LNCAP (cell line): ENCODE measurements at regions not wholly inside any gene's neighbourhood (a gene's known extent, or its start where the extent isn't known, plus 50 kb on each side); places are given as distances from the start of the nearest gene placed in this dataset.

ENCODE experiments used
- TF ChIP-seq, protein P1 (sequence below): fragments of 450-650 bp; IDR thresholded peaks from 2 replicates; pipeline ENCODE4 v1.5.1; 2017; ENCODE audit warnings: mild to moderate bottlenecking

DNA sequence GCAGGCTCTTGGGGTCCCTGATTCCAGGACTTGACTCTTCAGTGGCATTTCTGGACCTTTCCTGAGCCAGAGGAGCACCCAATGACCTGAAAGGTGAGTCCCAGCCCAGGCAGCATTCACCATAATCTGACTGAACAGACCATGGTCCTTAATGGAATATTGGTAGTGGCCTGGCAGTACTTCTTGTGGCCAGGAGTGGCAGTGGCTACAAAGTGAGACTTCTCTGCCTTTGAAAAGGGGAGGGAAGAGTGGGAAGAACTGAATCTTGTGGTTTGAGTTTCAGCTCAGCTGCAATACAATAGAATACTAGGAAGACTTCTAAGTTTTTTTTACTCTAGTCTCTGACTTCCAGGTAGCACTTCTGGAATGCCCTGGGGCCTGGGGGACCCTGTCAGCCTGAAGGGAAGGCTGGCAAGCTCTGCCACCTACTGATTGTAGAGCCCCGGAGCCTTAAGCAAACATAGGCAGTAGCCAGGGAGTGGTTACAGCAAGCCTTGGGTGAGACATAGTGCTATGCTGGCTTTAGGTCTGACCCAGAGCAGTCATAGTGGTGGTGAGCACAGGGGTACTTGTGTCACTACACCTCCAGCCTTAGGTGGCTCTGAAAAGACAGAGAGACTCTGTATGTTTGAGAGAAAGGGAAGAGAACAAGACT lies 674.2 kb upstream of the MANEA start:
- TF ChIP-seq, protein P1, sequence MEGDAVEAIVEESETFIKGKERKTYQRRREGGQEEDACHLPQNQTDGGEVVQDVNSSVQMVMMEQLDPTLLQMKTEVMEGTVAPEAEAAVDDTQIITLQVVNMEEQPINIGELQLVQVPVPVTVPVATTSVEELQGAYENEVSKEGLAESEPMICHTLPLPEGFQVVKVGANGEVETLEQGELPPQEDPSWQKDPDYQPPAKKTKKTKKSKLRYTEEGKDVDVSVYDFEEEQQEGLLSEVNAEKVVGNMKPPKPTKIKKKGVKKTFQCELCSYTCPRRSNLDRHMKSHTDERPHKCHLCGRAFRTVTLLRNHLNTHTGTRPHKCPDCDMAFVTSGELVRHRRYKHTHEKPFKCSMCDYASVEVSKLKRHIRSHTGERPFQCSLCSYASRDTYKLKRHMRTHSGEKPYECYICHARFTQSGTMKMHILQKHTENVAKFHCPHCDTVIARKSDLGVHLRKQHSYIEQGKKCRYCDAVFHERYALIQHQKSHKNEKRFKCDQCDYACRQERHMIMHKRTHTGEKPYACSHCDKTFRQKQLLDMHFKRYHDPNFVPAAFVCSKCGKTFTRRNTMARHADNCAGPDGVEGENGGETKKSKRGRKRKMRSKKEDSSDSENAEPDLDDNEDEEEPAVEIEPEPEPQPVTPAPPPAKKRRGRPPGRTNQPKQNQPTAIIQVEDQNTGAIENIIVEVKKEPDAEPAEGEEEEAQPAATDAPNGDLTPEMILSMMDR, result 0 out of 2 replicates have a peak, but pooled peaks have one; percentile 13

DNA sequence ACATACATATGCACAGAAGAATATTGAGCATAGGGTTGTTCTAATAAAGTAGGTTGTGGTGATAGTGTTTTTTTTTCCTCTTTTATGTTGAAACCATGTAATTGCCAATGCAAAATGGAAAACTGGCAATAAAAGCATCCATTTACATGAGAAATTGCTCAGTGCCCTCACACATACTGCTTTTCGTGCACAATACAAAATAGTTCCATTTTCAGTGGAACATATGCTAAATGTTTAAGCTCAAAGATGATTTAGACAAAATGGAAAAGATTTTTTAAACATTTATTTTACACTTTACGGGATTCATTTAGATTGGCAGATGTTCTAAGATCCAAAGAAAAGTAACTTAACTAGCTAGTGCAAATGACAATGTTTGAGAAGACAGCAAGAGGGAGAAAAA lies 678.1 kb upstream of the MANEA start:
- TF ChIP-seq, protein P1, result no peak

DNA sequence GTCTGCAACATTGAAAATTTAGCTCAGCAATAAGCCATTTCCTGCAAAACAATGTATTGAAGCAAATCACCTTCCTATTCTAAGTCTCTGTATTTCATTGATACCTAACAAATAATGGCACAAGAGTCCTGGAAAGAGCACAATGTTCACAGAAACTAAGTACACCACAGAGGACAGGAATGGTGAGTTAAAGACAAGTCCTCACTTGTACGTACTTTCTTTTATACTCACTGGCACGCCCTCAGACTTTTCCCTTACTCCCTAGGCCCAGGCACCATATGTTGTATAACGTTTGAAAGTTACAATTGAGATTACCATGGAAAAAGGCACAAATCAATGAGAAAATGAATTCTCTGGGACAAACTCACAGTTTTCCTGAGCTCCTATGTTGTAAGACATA lies 683.0 kb upstream of the MANEA start:
- TF ChIP-seq, protein P1, result no peak

DNA sequence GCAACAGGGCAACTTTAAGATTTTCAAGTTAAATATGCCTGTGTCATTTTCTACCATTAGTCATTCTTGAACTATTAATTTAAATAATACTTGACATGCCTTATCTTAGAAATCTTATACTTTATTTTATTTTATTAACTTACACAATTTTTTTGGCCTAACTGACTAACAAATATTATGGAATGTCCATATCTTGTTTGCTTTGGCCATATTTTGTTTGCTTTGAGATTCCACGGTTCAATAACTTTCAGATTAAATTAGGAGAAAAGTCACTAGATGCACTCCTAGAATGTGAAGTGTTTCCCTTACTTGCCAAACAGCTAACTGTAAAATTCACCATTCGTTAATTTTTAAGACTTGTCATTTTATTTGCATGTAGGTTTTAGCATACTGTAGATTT lies 684.0 kb upstream of the MANEA start:
- TF ChIP-seq, protein P1, result no peak

DNA sequence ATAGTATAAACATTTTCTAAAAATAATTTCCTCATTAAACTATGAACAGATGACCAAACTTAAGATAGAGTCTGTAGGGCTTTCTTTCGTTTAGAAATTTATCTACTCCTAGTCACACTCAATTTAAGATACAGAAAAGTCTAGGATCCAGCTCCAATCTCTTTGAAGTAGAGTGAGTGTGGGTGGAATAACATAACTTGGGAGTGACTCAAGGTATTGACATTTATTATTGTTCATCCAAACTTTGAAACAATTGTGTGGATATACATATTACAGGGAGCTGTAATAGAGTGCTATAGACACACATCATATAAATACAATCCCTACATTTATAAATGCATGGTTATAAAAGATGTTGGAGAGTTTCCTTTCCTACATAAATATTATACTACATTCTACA lies 715.2 kb upstream of the MANEA start:
- TF ChIP-seq, protein P1, result no peak

DNA sequence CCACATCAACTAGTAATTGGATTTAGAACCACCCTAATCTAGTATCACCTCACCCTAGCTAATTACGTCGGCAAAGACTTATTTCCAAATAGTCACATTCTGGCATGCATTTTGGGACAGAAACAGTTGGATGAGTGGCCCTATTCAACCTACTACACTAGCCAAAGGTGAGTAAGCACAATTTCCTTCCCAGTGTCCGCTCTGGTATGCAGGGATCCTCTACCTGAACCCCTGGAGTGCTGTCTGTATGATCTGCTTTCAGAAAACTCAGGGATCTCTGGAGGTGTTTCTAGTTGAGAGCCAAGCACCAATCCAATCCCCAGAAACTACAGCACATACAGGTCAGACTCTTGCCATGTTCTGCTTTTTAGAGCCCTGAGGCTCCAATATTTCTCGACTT lies 717.4 kb upstream of the MANEA start:
- TF ChIP-seq, protein P1, result no peak

DNA sequence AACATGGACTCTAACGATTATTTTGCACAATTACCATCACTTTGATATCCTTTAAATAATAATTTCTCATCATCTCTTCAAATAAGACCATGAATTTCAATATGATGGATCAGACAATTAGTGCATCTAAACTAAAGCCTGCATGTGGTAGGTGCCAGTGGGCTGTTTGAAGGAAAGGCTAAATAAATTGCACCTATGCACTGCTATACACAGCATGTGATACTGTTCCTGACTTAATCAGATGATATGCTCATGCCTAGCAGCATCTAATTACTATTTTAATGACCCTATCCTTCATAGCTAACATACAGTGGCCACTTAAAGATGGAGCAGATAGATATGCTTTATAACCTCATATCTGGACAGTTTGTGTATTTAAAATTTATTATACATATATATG lies 731.6 kb upstream of the MANEA start:
- TF ChIP-seq, protein P1, result no peak

- TF ChIP-seq, protein P1, result no peak
Measured at GRCh38 chr6:94835264-94835663, 742.1 kb upstream of the MANEA start.
